CD1c-positive myeloid dendritic cell (primary cell): ENCODE measurements at regions not wholly inside any gene's neighbourhood (a gene's known extent, or its start where the extent isn't known, plus 50 kb on each side); places are given as distances from the start of the nearest gene placed in this dataset.

Experiments
- DNase-seq: peaks from one replicate; pipeline ENCODE4 v3.0.0-alpha.2; 2016; ENCODE audit errors: extremely low spot score

DNA sequence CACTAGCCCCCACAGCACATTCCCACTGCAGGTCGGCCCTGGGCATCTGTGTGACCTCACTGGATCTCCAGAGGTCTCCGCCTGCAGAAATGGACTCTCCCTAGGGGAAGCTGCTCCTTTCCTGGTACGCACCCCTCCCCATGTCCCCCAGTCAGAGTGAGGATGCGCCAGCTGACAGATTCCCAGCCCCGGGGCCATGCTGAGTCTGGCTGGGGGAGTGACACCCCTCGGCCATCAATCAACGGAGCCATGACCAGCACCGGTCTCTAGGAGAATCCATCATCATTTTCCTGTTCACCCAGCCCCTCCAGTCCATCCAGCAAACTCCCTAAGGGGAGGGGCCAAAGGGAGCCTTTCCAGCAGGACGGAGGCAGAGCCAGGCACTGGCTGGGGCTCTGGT is 68.7 kb upstream of the PAX7 start:
- no peak for DNase-seq

DNA sequence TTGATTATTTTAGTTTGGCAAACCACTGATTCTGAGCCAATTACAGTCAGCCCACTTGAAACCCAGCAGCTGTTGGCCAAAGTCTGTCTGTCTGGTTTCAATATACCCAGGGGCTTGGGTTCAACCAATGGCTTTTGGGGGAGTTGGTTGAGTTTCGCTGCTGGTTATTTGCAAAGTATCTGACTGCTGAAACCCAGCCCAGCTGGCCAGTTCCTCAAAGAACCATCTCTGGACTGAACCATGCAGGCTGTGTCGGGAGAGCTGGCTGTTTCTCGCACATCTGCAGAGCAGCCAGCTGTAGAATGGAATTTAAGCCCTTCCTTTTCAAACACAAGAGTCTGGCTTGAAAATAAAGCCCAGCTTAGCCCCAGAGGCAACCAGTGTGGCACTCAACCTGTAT is 66.0 kb upstream of the PAX7 start:
- no peak for DNase-seq

DNA sequence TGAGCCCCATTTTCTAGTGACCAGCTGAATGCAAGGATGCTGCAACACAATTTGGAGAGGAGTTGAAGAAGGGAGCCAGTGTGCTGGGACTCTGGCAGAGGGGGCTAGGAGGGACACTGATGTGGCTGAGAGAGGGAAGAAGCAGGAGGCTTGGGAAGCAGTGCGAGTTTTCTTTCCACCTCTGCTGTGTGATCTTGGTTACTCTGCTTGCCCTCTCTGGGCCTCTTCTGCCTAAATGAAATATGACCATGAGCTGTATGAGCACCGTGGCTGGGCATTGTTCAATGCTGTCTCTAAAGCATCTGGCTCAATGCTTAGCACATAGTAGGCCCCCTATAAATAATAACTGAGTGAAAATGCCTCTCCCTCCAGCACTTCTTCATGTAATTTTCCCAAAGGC is 65.3 kb upstream of the PAX7 start:
- no peak for DNase-seq

DNA sequence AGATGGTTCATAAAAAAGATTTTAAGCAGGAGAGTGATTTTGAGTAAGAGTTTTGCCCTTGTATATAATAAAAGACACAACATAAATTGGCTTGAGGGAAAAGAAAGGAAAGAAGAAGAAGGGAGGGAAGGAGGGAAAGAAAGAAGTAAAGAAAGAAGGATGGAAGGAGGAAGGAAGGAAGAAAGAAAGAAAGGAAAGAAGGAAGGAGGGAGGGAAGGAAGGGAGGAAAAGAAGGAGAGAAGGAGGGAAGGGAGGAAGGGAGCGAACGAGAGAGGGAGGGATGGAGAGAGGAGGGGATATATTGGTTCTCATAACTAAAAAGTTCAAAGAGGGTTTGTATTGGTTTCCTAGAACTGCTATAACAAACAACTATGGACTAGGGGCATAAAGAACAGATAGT is 62.2 kb upstream of the PAX7 start:
- DNase-seq = no peak

DNA sequence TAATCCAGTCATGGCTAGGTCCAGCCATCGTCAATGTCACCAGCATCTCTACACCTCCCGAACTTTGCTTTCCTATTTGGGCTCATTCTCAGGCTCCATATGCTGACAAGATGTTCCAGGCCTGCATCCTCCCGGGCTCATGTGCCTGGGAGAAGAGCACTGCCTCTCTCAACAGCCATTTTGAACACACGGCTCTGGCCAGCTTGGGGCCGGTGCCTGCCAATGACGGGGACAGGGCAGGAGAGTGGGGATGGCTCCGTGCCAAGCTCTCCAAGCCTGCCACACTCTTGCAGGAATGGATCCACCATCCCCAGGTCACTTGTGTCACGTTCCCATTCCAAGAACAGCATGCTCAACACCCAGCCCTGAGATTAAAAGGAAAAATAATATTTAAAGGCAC is 61.4 kb upstream of the PAX7 start:
- DNase-seq = no peak

DNA sequence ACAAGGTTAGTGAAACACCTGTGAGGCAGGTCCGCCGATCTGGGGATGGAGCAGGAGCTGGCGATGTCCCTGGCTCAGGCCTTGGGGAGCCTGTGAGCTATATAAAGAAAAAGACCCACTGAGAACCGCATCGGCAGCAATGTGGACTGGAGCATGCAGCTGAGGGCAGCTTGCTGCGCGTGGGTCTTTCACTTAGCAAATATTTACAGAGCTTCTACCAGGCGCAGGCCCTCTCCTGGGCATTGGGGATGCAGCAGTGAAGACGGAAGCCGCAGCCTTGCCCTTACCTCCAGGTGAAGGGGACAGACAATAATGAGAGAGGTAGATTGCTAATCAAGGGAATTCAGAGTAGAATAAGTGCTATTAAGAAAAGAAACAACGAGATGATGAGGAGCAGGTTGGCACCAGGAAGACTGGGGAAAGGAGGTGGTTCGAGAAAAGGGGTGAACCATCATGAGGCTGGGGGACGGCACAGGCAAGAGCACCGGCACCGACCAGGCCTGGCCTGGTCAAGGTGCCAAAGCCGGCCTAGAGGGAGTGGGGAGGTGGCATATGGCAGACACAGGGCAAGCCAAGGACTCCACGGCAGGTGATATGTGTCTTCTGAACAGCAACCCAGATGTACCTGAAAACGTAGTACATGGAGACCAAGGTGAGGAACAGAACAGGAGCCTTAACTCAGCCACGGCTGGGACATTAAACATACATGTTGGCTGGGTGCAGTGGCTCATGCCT is 60.7 kb upstream of the PAX7 start:
- no peak for DNase-seq

DNA sequence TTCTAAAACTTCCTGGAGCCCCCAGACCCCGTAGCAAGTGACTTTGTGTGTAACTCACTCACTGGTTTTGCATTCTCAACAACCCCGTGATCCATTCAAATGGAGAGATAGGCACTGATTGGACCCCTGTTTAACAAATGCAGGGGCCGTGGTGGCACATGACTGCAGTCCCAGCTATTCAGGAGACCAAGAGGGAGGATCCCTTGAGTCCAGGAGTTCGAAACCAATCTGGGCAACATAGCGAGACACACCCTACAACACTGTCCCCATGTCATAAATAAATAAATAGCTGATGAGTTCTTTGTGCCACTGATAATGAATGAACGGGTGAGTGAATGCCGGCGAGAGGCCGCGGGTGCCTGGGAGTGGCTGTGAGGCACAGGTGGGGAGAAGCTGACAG is 59.4 kb upstream of the PAX7 start:
- no peak for DNase-seq

DNA sequence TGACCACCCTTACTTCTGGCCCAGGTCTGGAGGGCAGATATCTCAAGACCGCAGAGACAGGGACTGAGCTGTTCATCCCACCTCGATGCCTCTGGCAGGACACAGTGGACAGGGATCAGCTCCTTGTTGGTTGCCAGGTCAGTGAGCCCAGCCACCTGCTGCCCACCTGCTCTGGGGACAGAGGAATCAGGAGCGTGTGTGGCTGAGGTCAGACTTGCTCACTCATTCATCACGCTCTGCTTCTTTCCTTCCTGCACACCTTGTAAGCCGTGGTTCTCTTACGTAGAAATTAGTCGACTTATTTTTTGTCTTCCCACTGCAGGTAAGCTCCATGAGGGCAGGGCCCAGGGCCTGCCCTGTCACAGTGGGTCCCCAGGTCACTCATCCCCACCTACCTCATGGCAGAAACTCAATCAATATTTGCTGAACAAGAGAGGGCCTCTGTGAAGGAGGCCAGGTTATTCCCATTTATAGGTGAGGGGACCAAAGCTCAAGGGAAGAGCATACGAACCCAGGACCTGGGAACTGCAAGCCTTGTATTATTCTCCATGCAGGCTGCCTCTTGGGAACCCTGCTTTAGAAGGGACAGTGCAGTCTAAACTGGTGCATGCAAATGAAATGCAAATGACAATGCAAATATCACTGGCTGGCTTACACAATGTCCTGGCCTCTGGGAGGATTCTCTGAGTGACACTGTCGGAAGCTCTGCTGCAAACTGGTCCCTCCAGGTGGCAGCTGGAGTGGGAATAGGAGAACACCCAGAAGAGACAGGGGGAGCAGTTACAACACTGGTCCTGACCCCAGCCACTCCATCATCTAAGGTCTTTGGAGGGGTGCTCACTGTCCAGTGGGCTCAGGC is 58.4 kb upstream of the PAX7 start:
- no peak for DNase-seq

DNA sequence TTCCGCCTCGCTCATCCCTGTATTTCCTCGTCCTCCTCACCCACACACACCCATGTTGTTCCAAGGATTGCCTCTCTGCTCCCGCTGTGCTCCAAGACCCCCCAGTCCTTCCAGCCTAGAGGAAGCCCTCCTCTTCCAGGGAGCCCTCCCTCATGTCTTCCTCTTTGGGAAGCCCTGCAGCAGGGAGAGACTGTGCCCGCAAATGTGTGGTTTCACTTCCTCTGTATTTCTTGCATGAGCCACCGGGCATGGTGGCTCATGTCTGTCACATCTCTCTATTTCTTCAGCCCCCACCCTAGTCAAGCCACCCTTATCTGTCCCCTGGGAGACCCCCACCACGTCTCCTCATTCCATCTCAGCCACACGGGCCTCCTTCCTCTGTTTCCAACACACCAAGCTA is 57.5 kb upstream of the PAX7 start:
- DNase-seq = peak; percentile 2

DNA sequence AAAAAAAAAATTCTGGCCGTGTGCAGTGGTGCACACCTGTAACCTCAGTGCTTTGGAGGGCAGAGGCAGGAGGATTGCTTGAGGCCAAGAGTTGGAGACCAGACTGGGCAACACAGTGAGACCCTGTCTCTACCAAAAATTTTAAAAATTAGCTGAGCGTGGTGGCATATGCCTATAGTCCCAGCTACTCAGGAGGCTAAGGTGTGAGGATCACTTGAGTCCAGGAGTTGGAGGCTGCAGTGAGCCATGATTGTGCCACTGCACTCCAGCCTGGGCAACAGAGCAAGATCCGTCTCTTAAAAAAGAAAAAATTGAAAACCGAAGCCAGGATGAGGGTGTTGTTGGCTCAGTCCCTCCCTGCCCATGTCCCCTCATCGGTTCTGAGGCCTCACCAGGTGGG is 55.9 kb upstream of the PAX7 start:
- DNase-seq = no peak

DNA sequence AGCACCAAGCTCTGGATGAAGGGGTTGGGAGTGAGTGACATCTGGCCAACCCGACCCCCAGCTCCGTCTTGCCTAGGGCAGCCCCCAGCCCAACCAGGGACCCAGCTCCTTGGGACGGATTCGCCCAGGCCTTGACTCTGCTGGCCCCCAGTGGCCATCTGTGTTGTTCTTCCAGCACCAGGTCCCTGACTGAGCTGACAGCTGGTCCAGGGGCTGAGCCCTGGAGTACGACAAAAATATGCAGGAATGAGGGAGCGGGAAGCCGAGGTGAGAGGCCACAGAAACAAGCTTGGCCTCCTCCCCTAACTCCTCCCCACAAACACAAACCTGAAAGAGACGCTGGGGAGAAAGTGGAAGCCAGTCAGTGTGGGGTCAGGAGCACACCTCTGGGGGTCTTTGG is 55.0 kb upstream of the PAX7 start:
- peak; percentile 44 for DNase-seq

DNA sequence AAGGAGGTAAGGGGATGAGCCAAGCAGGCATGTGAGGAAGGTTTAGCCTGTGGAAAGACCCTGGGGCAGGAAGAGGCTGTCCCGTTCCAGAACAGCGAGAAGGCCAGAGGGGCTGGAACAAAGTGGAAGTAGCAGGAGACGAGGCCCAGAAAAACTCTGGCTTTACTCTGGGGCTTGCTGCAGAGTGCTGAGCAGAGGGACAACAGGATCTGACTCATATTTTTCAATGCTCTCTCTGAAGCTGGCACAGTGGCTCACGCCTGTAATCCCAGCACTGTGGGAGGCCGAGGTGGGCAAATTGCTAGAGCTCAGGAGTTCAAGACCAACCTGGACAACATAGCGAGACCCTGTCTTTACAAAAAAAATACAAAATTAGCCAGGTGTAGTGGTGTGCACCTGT is 52.4 kb upstream of the PAX7 start:
- DNase-seq = no peak

DNA sequence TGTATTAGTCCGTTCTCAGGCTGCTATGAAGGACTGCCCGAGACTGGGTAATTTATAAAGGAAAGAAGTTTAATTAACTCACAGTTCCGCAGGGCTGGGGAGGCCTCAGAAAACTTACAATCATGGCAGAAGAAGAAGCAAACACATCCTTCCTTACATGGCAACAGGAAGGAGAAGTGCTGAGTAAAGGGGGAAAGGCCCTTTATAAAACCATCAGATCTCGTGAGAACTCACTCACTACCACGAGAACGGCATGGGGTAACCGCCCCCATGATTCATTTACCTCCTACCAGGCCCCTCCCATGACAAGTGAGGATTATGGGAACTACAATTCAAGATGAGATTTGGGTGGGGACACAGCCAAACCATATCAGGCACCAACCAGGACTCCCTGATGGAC is 51.4 kb upstream of the PAX7 start:
- peak; percentile 41 for DNase-seq

DNA sequence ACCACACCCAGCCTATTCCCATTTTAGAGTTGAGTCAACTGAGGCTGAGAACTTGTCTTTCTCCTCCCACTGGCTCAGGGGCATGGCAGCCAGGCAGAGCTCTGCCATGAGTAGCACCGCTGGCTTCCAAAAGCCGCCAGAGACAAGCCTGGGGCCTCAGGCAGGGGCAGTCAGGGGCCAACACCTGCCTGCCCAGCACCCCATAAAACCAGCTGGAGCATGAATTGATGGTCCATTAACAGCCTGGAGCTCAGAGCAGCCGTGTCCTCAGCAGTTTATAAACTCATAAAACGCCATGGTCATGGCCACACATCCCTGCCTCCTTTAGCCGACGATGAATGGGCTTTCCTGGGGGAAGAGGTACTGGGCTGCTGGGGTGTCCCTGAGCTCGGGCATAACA is 50.6 kb upstream of the PAX7 start:
- no peak for DNase-seq

DNA sequence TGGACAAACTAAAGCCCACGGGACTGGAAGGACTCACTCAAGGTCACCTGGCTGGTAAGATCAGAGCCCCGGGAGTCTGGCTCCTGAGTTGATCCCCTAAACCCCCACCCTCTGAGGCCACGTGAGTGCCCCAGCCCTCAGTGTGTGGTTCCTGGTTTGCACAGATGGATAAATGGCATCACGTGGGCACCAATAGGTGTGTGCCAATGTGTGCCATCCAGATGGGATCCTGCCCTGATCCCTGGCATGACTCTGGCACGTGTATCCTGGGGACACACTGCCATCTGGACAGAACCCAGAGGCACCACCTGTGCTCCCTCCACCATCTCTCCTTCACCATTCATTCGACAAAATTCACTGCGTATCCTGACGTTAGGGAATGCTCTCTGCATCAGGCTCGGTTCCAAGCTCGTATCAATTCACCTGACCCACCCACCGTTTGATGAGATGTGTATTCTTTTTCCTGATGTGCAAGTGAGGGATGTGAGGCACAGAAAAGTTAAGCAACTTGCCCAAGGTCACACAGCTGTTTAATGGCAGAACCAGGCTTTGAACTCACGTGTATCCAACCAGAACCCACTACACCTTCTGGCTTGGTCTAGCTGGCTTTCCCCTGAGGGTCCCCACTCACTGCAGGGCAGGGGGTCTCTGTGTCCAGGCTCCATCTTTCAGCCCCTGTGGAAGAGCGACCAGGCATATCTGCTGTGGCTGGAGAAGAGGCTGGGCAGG is 49.8 kb upstream of the PAX7 start:
- no peak for DNase-seq
